ENCODE measurements at regions not wholly inside any gene's neighbourhood (a gene's known extent, or its start where the extent isn't known, plus 50 kb on each side); places are given as distances from the start of the nearest gene placed in this dataset.

- TF ChIP-seq, protein P1, sequence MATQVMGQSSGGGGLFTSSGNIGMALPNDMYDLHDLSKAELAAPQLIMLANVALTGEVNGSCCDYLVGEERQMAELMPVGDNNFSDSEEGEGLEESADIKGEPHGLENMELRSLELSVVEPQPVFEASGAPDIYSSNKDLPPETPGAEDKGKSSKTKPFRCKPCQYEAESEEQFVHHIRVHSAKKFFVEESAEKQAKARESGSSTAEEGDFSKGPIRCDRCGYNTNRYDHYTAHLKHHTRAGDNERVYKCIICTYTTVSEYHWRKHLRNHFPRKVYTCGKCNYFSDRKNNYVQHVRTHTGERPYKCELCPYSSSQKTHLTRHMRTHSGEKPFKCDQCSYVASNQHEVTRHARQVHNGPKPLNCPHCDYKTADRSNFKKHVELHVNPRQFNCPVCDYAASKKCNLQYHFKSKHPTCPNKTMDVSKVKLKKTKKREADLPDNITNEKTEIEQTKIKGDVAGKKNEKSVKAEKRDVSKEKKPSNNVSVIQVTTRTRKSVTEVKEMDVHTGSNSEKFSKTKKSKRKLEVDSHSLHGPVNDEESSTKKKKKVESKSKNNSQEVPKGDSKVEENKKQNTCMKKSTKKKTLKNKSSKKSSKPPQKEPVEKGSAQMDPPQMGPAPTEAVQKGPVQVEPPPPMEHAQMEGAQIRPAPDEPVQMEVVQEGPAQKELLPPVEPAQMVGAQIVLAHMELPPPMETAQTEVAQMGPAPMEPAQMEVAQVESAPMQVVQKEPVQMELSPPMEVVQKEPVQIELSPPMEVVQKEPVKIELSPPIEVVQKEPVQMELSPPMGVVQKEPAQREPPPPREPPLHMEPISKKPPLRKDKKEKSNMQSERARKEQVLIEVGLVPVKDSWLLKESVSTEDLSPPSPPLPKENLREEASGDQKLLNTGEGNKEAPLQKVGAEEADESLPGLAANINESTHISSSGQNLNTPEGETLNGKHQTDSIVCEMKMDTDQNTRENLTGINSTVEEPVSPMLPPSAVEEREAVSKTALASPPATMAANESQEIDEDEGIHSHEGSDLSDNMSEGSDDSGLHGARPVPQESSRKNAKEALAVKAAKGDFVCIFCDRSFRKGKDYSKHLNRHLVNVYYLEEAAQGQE (IDR thresholded peaks at IDR 0.05; ENCODE audit: insufficient read depth in 1 of 2, low read depth in 2 of 2, low read length in 1 of 2): no peak
- TF ChIP-seq, protein P2, sequence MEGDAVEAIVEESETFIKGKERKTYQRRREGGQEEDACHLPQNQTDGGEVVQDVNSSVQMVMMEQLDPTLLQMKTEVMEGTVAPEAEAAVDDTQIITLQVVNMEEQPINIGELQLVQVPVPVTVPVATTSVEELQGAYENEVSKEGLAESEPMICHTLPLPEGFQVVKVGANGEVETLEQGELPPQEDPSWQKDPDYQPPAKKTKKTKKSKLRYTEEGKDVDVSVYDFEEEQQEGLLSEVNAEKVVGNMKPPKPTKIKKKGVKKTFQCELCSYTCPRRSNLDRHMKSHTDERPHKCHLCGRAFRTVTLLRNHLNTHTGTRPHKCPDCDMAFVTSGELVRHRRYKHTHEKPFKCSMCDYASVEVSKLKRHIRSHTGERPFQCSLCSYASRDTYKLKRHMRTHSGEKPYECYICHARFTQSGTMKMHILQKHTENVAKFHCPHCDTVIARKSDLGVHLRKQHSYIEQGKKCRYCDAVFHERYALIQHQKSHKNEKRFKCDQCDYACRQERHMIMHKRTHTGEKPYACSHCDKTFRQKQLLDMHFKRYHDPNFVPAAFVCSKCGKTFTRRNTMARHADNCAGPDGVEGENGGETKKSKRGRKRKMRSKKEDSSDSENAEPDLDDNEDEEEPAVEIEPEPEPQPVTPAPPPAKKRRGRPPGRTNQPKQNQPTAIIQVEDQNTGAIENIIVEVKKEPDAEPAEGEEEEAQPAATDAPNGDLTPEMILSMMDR (IDR thresholded peaks at IDR 0.05): no peak
- TF ChIP-seq SIN3A (IDR thresholded peaks at IDR 0.05; ENCODE audit: borderline replicate concordance, insufficient read depth, low read depth, low read length) (no peak), TCF7L2 (IDR thresholded peaks at IDR 0.05; ENCODE audit: low read depth, low read length) (no peak), POLR2AphosphoS5 (IDR thresholded peaks at IDR 0.05; ENCODE audit: low read depth, low read length) (no peak)
- no peak for ATAC-seq
Observed at GRCh38 chr1:213669964-213670691, 317.6 kb upstream of the PROX1 start.

DNA sequence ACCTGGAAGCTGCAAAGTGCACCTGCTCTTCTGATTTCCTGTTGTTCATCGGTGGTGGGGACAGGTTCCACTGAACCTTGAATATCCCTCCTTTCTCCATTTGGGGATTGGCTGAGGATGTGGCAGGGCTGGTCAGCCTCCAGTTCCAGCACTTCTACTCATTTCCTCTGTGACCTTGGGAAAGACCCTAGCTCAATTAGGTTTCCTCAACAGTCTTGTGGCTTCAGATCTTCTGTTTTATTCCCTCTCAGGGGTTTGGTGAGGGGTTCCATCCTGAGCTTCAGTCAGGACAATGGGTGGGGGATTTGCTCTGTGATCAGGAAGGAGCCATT is 317.1 kb upstream of the PROX1 start:
- CTCF ChIA-PET: no interaction called here
- no peak for ATAC-seq

More at GRCh38 chr1:213669964-213670691, 317.6 kb upstream of the PROX1 start:
- intact Hi-C loops (cut with micrococcal nuclease; ENCODE audit: unreplicated experiment) (no loop called here), in situ Hi-C loops (cut with HindIII; ENCODE audit: low pct_unique_long_range_greater_than_20kb, low sequenced_read_pairs) (no loop called here)
- BruUV-seq (replicated peaks): no TSS peak
- H3K27me3 ChIP-seq (ENCODE audit: control insufficient read depth, insufficient read depth, low read length): no peaks in the 10 kb centered on the region
- no peak overlapping the region for H3K27ac ChIP-seq (ENCODE audit: low read length)
- DNase-seq (ENCODE audit: low read depth, low spot score): no peak
- ChIA-PET CTCF (no interaction called here), POLR2A (no interaction called here)
- H3K4me1 ChIP-seq (ENCODE audit: control insufficient read depth, insufficient read depth, low read length): no peaks in the 10 kb centered on the region
- no peak overlapping the region for H3K4me3 ChIP-seq (ENCODE audit: low read depth in 2 of 2, low read length in 2 of 2)
- no peaks in the 10 kb centered on the region for H3K36me3 ChIP-seq (ENCODE audit: control insufficient read depth, insufficient read depth, low read length)
- no peaks in the 10 kb centered on the region for H3K9me3 ChIP-seq (ENCODE audit: control insufficient read depth, insufficient read depth, low read depth, low read length)

More for the DNA sequence above, 317.1 kb upstream of the PROX1 start:
- H3K4me3 ChIP-seq (ENCODE audit: low read depth in 2 of 2, low read length in 2 of 2): no peak overlapping the region
- no TSS peak for BruUV-seq (replicated peaks)
- no peaks in the 10 kb centered on the region for H3K9me3 ChIP-seq (ENCODE audit: control insufficient read depth, insufficient read depth, low read depth, low read length)
- in situ Hi-C loops (cut with HindIII; ENCODE audit: low pct_unique_long_range_greater_than_20kb, low sequenced_read_pairs) (no loop called here), intact Hi-C loops (cut with micrococcal nuclease; ENCODE audit: unreplicated experiment) (no loop called here)
- H3K4me1 ChIP-seq (ENCODE audit: control insufficient read depth, insufficient read depth, low read length): no peaks in the 10 kb centered on the region
- no peak for TF ChIP-seq SIN3A (IDR thresholded peaks at IDR 0.05; ENCODE audit: borderline replicate concordance, insufficient read depth, low read depth, low read length)
- TF ChIP-seq, protein P2 (IDR thresholded peaks at IDR 0.05): no peak
- no peak for TF ChIP-seq POLR2AphosphoS5 (IDR thresholded peaks at IDR 0.05; ENCODE audit: low read depth, low read length)
- TF ChIP-seq, protein P1 (IDR thresholded peaks at IDR 0.05; ENCODE audit: insufficient read depth in 1 of 2, low read depth in 2 of 2, low read length in 1 of 2): no peak
- TF ChIP-seq TCF7L2 (IDR thresholded peaks at IDR 0.05; ENCODE audit: low read depth, low read length): no peak
- DNase-seq (ENCODE audit: low read depth, low spot score): no peak
- no peaks in the 10 kb centered on the region for H3K27me3 ChIP-seq (ENCODE audit: control insufficient read depth, insufficient read depth, low read length)
- H3K36me3 ChIP-seq (ENCODE audit: control insufficient read depth, insufficient read depth, low read length): no peaks in the 10 kb centered on the region
- POLR2A ChIA-PET: no interaction called here
- no peak overlapping the region for H3K27ac ChIP-seq (ENCODE audit: low read length)

All from Panc1 (cell line).